GM18498 (cell line): ENCODE measurements at regions not wholly inside any gene's neighbourhood (a gene's known extent, or its start where the extent isn't known, plus 50 kb on each side); places are given as distances from the start of the nearest gene placed in this dataset.
"Not testable (repeated sequence)": the region's sequence is repeated elsewhere in the genome, so short reads cannot be mapped to it uniquely, and the experiment has no call there.

Experiments used
- ATAC-seq: cut with Tn5 transposase; IDR thresholded peaks from one replicate; pipeline ENCODE4 v1.9.1; 2021; ENCODE audit warnings: mild to moderate bottlenecking, moderate library complexity; ENCODE audit not compliant: unreplicated experiment

DNA sequence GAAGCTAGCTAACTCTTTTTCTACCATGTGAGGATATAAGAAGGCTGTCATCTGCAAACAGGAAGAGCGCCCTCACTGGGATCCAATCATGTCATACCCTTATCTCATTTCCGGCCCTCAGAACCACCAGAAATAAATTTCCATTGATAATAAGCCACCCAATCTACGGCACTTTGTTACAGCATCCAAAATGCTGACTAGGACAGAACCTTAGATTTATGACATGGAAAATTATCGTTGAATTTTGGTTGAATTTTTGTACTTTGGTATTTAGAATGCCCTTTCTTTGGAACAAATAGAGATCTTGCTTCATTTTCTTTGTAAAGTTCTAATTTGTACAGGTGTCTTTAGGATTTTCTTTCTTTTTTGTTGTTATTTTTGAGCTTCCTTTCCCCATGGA, 53.3 kb upstream of the CYLC2 start:
- ATAC-seq = no peak

DNA sequence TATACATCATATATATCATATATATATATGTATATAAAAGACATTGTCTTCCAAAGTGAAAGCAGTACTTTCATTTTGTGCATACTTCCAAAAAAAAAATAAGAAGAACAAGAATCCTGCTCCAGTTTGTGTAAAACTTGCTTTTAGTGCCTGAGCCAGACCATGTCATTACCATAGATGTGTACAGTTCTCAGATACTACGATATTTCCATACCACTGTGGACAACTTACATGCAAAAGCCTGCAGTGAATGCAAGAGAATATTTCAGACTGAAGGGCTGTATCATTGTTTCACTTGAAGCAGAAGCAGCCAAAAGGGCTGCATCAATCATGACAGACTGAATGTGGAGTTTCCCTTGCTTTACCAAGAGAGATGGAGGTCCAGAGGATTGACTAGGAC, 72.6 kb upstream of the CYLC2 start:
- ATAC-seq = no peak

DNA sequence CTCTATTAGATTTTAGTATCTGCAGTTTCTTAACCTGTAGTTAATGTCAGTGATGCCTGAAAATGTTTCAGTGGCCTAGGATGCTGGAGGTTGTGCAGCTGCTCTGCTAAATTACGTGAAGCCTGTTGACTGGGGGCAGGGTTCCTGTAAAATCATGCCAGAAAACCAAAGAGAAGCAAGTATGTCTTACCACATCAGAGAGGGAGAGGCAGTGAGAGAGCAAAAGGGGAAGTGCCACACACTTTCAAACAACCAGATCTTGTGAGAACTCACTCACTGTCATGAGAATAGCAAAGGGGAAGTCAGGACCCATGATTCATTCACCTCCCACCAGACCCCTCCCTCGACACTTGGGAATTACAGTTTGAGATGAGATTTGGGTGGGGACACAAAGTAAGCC, 83.9 kb upstream of the CYLC2 start:
- ATAC-seq = no peak

DNA sequence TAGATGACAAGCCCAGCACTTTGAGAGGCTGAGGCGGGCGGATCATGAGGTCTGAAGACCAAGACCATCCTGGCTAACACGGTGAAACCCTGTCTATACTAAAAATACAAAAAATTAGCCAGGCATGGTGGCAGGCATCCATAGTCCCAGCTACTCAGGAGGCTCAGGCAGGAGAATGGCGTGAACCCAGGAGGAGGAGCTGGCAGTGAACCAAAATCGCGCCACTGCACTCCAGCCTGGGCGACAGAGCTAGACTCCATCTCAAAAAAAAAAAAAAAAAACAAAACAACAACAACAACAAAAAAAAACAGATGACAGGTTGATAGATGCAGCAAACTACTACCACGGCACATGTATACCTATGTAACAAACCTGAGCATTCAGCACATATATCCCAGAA, 89.3 kb upstream of the CYLC2 start:
- not testable (repeated sequence) for ATAC-seq

DNA sequence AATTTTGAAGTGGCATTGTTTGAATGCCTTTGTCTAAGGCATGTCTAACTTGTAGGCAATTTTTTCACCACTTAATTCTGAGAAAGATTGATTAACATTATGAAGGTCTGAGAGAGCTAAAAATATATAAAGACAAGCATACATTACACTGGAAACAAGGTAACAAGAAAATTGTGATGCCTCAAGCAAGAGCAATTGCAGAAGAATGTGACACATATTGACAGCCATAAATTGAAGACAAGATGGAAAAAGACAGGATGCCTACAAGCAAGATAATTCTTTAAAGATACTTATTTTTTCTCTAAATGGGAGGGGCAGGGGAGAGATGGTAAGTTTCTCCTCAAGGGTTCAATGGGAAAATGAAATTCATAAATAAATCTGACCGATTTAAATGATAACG, 103.1 kb upstream of the CYLC2 start:
- no peak for ATAC-seq

DNA sequence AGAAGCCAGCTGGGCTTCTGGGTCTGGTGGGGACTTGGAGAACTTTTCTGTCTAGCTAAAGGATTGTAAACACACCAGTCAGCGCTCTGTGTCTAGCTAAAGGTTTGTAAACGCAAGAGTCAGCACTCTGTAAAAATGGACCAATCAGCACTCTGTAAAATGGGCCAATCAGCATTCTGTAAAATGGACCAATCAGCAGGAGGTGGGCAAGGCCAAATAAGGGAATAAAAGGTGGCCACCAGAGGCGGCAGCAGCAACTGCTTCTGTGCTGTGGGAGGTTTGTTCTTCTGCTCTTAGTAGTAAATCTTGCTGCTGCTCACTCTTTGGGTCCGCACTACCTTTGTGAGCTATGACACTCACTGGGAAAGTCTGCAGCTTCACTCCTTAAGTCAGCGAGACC, 106.4 kb upstream of the CYLC2 start:
- not testable (repeated sequence) for ATAC-seq

DNA sequence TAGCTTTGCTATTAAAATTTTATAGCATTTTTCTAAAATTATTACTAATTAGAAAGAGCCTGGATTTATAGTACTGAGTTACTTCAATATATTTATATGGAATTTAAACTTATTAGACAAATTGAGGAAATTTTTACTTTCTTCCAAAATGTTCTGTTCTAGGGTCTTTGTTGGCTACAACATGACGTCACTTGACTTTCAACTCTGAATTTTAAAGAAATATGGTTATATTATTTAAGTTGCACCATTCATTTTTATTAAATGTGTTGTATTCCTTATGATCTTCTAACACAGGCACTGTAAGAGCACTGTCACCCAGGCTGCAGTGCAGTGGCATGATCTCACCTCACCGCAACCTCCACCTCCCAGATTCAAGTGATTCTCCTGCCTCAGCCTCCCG, 119.4 kb upstream of the CYLC2 start:
- no peak for ATAC-seq

DNA sequence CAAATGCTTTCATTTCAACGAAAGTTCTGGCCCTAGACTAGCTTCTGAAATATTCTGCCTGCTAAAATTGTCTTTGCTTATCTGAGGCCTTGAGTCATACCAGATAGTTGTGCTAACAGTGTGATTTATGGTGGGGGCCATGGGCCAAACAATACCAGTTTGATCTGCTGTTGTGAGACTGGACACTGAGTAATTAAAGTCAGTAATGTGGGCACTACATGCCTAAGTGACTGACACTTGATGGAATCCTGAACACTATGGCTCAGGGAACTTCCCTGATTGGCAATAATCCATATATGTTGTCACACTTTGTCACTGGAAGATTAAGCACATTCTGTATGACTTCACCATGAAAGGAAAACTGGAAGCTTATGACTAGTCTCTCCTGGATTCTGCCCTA, 127.6 kb upstream of the CYLC2 start:
- ATAC-seq = no peak

DNA sequence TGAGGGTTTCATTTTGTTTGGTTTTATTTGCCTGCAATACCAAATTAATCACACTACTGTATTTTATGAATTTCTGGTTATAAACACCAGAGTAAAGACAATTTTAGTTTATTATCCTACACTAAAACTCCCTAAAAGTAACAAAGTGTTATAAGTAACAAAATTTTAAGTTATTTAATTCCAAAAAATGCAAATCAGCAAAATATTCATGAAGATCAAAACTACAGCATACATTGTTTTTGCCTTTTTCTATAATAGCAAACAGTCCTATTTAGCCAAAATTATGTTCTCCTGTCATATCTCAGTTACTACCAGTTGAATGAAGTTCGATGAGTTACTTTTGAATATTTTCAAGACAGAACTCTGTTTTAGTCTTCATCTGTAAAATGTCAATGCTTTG, 132.7 kb upstream of the CYLC2 start:
- no peak for ATAC-seq

DNA sequence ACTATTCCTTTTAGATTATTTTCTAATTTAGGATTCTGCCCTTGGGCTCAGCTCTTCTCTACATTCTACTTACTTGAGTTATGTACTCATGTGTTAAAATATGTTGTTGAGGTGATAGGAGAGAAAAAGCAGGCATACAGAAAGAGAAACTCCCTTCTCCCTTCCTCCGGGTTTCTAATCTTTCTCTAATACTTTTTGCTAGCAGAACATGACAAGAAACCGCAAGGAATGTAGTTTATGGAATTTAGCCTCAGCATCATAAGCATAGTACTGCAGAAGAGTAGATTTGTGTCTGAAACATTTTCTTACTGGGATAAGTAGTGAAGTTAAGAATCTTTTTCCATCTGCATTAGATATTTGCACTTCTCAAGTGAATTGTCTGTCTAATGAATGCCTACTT, 139.5 kb upstream of the CYLC2 start:
- no peak for ATAC-seq

DNA sequence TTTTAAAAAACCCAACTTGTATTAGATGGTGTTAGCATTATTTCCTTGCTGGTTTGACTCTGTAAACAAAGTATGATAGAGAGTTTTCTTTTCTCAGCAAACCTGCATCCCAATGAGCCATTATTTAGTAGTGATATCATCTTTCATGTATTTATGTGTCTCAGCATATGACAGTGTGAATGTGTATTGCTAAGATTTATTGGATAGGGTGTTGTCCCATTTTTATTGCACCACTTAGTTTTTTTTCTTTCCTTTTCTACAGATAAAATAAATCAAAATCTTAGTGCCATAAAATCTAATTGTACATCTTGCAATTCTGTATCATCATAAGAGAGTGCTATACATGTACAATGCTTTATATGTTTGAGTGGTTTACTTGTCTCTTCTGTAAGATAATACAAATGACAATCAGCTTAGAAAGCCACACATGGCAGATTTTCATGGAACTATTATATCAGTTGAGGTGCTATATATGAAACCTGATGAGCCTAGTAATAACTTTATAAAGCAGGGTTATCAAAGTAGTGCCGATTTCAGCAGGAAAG, 149.2 kb upstream of the CYLC2 start:
- no peak for ATAC-seq

DNA sequence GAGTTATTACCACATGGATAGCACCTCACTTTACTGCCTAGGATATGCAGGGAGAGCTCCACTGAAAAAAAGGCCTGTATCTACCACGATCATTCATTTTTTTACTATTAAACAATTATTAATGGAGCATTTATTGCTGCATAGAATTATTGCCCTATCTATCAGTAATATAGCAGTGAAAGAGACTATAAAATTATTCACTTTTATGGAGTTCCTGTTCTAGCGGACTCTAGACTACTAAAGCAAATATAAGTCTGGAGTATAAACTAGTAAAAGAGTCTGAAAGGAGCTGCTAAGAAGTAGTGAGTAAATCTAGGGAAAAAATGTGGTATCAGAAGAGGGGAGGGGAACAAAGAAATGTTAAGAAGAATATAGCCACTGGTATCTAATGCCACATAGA, 150.4 kb upstream of the CYLC2 start:
- ATAC-seq = no peak

DNA sequence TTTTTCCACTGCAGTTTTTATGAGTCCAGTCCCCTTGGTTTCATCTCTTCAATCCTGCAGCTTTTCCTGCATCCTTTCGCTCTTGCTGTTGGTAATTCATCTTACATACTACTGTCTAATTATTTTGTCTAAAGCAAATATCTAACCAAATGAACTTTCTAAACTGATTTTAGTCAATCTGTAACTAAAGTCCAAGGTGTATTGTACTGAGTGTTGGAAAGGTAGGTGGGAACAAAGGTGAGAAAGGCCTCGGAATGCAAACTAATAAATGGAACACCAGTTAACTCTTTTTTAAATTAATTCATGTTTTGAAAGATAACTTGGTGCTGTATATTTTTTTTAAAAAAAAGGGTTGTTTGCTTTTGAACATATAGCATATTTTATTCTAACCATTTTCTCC, 152.7 kb upstream of the CYLC2 start:
- no peak for ATAC-seq

DNA sequence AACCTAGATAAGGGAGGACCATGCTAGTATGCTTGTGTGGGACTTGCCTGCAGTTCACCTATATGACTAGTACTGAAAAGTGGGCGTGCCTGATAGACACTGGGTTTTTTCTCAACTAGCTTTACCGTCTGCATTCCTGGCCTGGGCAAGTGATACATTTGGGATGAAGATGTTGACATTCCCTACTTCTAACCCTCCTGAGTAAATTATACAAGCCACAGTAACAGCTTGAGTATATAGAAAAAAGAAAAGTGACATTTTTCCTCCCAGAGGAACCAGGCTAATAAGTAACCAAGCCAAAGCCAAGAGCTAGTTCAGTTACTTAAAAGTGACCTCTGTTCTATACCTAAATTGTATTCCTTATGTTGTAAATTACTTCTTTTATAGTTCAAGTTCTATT, 153.8 kb upstream of the CYLC2 start:
- no peak for ATAC-seq

DNA sequence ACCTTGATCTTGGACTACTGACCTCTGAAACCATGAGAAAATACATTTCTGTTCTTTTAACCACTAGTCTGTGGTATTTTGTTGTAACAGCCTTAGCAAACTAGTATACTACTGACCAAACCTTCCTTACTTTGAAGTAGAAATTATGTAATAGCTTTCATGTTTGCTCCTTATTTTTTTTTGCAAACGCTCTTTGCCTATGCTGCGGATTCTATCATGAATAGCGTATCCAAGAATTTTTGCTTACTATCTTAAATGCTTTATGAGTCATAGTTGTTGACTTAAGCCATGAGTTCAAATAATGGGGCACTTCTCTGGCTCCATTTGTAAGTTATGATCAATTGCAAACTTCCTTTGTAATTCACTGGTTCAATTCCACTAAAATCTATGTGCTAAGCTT, 154.8 kb upstream of the CYLC2 start:
- no peak for ATAC-seq

DNA sequence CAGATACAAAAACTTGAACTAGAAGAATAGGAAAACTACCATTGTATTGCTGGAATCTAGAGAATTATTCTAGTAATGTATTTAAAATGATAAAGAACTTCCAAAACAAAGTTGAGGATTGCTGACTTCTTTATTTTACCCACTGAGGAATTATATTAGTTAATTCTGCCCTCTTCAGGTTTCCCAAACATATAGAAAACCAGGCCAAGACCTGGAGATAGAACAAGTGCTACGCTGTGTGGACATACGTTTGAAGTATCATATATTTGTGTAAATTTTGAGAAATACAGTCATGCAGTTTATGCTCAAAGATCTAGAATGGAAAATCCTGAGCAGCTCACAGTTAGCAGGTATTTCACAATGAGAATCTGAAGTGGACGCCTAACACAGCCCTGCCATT, 162.3 kb upstream of the CYLC2 start:
- ATAC-seq = no peak

DNA sequence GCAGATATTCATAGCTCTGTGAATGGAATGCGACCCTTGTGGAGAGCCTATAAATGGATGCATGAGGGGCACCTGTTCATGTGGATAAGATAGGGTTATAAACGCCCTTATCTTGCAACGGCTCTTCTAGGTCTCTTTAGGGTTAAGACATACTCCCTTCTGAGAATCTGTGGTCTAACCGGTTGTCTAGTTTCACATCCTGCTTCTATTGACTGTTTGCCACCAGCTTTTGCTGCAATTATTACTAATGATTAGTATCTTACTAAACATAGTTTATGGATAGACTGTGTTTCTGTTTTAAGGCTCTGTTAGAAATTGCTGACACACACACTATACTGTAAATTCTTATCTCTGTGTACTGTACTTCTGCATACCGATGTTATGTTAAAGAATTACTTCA, 198.9 kb upstream of the CYLC2 start:
- no peak for ATAC-seq

DNA sequence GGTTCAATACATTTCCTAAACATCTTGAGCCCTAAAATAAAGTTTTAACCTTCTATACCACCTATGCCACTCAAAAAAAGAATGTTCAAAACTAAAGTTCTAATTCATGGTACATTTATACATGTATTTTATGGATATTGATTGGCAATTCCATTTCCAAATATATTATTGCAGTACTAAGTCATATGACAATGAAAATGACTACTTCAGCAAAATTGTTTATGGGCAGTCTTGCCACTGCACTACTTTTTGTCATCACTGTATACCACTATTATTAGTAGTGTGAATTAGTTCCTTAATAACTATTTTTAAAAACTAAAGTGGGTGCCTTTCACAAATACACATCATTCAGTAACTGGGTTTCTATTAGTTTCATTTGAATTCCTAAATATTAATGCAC, 199.6 kb upstream of the CYLC2 start:
- ATAC-seq = no peak

DNA sequence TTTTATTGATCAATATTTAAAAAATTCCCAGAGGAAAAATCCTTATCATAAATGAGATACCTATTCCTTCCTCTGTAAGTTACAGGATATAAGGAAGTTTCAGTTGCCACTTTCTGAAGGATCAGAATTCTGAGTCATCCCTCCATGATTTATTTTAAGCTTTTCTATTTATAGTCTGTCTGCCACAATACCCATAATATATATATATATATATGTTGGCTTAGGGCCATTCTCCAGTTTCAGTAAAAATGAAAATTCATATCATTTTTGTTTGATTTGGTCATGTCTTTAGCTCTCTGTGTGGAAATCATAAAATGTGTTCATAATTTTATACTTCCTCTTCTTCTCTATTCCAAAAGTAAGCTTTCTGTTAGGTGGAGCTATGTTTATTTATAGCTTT, 215.8 kb upstream of the CYLC2 start:
- no peak for ATAC-seq

DNA sequence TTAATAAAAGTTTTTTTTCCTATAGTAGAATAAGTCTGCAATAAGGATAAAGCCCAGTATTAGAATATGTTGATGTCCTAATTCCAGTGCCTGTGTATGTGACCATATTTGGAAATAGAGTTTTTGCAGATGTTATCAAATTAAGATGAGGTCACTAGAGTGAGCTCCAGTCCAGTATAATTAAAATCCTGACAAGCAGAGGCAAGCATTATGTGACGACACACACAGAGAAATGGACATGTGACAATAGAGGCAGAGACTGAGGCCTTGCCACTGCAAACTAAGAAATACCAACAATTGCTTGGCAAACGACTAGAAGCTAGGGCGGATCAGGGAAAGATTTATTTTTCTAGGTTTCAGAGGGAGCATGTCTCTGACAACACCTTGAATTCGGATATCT, 216.4 kb upstream of the CYLC2 start:
- no peak for ATAC-seq

DNA sequence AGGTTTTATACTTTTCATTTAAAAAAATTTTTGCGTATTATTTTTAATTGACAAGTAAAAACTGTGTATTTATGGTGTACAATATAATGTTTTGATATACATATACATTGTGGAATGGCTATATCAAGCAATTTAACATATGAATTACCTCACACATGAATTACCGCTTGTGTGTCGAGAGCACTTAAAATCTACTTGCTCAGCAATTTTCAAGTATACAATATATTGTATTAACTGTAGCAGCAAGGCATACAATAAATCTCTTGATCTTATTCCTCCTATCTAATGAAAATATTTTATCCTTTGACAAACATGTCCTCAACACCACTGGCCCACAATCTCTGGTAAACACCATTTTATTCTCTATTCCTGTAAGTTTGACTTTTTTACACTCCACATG, 224.4 kb upstream of the CYLC2 start:
- ATAC-seq = no peak

DNA sequence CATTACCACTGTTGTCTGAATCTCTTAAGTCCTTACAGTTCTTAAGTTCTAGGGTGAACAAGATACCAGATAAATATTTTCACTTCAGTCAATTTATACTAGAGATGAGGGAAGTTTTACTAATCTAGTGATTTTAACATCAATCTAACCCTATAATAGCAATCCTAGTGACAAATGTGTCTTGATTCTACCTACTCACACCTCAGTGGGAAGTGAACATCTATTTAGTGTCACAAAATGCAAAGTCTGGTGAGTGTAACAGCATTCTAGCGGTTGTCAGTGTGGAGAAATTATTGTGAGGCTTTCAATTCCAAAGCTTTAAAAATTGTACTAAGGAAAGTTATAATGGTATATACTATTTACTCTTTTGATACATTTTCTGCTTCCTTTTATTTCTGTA, 225.8 kb upstream of the CYLC2 start:
- no peak for ATAC-seq

DNA sequence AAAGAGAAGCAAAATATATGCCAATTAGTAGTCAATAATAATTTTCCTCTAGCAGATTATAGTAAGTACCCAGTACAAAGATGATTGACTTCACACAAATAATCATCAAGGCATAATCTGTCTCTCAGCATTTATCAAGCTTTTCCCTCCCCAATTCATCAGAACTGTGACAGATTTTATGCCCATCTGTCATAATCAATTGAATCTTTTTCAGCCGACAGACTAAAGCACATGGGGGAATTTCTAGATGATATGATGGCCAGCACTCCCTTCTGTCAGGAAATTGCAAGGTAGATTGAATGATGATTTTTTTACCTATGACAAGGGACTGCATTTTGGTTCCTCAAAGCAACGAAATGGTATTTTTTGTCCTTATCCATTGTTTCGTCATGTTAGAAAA, 227.1 kb upstream of the CYLC2 start:
- ATAC-seq = no peak

DNA sequence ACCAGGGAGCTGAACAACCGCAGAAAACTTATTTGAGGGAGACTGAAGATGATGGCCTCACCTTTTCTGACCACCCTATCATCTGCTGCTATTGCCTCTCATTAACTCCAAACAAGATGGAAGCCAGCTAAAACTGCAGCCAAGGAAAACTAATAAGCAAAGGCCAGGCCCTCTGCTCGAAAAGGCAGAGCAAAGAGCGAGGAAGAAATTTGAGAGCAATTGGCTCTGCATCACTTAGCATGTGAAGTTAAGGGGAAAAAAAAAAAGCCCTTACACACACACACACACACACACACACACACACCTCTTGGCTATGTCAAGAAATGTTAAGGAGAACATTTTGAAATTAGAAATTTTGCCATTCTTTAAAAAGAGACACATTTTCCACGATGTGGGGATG, 228.1 kb upstream of the CYLC2 start:
- no peak for ATAC-seq
